ENCODE measurements at regions not wholly inside any gene's neighbourhood (a gene's known extent, or its start where the extent isn't known, plus 50 kb on each side); places are given as distances from the start of the nearest gene placed in this dataset.

- Mint-ChIP-seq H3K27ac (no peak overlapping the region), H3K27me3 (ENCODE audit: low read depth) (no peaks in the 10 kb centered on the region), H3K4me1 (peaks cover 9% of the 10 kb centered on the region), H3K4me3 (no peak overlapping the region), H3K9me3 (peaks cover 11% of the 10 kb centered on the region), H3K36me3 (peaks cover 8% of the 10 kb centered on the region; the same call in 1 of the 2 replicates)
- CTCF ChIA-PET = interaction anchor here (0.6 to 2.4 kb wide), 9 partner anchors 8 to 676 kb away, joined by 3 to 13 read pairs (median 3); no protein-coding TSS in a partner anchor
- POLR2A ChIA-PET = interaction anchor here (0.8 kb wide), 1 partner anchor 251 kb away, joined by 3 read pairs; no protein-coding TSS in a partner anchor
- TF ChIP-seq, protein P1, sequence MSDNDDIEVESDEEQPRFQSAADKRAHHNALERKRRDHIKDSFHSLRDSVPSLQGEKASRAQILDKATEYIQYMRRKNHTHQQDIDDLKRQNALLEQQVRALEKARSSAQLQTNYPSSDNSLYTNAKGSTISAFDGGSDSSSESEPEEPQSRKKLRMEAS (CRISPR knock-in tag; IDR thresholded peaks at IDR 0.05) = no peak
- TF ChIP-seq PRRX2 (CRISPR knock-in tag; IDR thresholded peaks at IDR 0.05) (no peak), MYBL2 (CRISPR knock-in tag; IDR thresholded peaks at IDR 0.05) (no peak), RORB (CRISPR knock-in tag; IDR thresholded peaks at IDR 0.05) (no peak), ZNF423 (CRISPR knock-in tag; IDR thresholded peaks at IDR 0.05) (no peak), SMAD3 (CRISPR knock-in tag; IDR thresholded peaks at IDR 0.05; ENCODE audit: borderline replicate concordance) (no peak), NFYB (CRISPR knock-in tag; conservative IDR thresholded peaks at IDR 0.05; ENCODE audit: low read depth) (no peak), JAZF1 (CRISPR knock-in tag; IDR thresholded peaks at IDR 0.05) (no peak), ZNF138 (CRISPR knock-in tag; conservative IDR thresholded peaks at IDR 0.05) (no peak)
- TF ChIP-seq, protein P2, sequence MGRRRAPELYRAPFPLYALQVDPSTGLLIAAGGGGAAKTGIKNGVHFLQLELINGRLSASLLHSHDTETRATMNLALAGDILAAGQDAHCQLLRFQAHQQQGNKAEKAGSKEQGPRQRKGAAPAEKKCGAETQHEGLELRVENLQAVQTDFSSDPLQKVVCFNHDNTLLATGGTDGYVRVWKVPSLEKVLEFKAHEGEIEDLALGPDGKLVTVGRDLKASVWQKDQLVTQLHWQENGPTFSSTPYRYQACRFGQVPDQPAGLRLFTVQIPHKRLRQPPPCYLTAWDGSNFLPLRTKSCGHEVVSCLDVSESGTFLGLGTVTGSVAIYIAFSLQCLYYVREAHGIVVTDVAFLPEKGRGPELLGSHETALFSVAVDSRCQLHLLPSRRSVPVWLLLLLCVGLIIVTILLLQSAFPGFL (CRISPR knock-in tag; IDR thresholded peaks at IDR 0.05; ENCODE audit: borderline replicate concordance) = no peak
- ATAC-seq = peak; percentile 98
- DNase-seq (ENCODE audit: low spot score) = peak; percentile 61
These were observed 289.8 kb upstream of the SPRED2 start for GRCh38 chr2:65722028-65722778.

DNA sequence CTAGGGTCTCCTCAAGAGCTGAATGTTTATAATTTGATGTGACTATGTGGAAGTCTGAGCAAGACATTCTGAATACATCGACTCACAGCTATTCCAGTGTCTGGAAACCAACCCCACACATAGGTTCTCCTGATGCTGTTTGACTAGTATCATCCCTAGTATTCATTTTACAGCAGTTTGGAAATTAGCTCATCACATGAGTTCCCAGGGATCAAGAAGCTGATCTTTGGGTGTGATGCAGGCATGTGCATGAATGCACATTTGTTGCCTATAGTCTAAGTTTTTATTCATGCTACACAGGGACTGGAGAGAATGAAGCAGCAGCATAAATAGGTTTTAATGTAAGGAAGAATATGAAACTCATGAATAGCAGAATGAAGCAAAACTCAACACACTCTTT, 284.3 kb upstream of the SPRED2 start:
- POLR2A ChIA-PET = no interaction called here
- Mint-ChIP-seq H3K4me1 (no peaks in the 10 kb centered on the region), H3K4me3 (no peak overlapping the region), H3K9me3 (no peaks in the 10 kb centered on the region), H3K27ac (no peak overlapping the region), H3K27me3 (ENCODE audit: low read depth) (no peaks in the 10 kb centered on the region), H3K36me3 (no peaks in the 10 kb centered on the region)
- TF ChIP-seq JAZF1 (CRISPR knock-in tag; IDR thresholded peaks at IDR 0.05) (no peak), TCF7 (CRISPR knock-in tag; IDR thresholded peaks at IDR 0.05; ENCODE audit: low read depth) (no peak), PRDM15 (CRISPR knock-in tag; IDR thresholded peaks at IDR 0.05) (no peak), ATF1 (CRISPR knock-in tag; IDR thresholded peaks at IDR 0.05) (no peak)
- CTCF ChIA-PET = interaction anchor here (0.7 kb wide), 1 partner anchor 75 kb away, joined by 3 read pairs; no protein-coding TSS in a partner anchor
- DNase-seq (ENCODE audit: low spot score) (no peak), ATAC-seq (no peak)

GRCh38 chr2:65715323-65715722, 282.9 kb upstream of the SPRED2 start:
- ATAC-seq (no peak), DNase-seq (ENCODE audit: low spot score) (no peak)
- Mint-ChIP-seq H3K4me3 (no peak overlapping the region), H3K27me3 (ENCODE audit: low read depth) (no peaks in the 10 kb centered on the region), H3K27ac (no peak overlapping the region), H3K4me1 (0 out of 2 replicates have a peak, but pooled peaks cover 4% of the 10 kb centered on the region), H3K9me3 (no peaks in the 10 kb centered on the region), H3K36me3 (no peaks in the 10 kb centered on the region)
- CTCF ChIA-PET = no interaction called here
- POLR2A ChIA-PET = no interaction called here
- TF ChIP-seq JUN (CRISPR knock-in tag; IDR thresholded peaks at IDR 0.05) = no peak
- no peak for TF ChIP-seq KAT7 (CRISPR knock-in tag; IDR thresholded peaks at IDR 0.05; ENCODE audit: borderline replicate concordance)
- TF ChIP-seq, protein P3, sequence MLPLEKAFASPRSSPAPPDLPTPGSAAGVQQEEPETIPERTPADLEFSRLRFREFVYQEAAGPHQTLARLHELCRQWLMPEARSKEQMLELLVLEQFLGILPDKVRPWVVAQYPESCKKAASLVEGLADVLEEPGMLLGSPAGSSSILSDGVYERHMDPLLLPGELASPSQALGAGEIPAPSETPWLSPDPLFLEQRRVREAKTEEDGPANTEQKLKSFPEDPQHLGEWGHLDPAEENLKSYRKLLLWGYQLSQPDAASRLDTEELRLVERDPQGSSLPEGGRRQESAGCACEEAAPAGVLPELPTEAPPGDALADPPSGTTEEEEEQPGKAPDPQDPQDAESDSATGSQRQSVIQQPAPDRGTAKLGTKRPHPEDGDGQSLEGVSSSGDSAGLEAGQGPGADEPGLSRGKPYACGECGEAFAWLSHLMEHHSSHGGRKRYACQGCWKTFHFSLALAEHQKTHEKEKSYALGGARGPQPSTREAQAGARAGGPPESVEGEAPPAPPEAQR (CRISPR knock-in tag; IDR thresholded peaks at IDR 0.05) = no peak
- TF ChIP-seq TEAD1 (CRISPR knock-in tag; IDR thresholded peaks at IDR 0.05) = no peak
- TF ChIP-seq, protein P4, sequence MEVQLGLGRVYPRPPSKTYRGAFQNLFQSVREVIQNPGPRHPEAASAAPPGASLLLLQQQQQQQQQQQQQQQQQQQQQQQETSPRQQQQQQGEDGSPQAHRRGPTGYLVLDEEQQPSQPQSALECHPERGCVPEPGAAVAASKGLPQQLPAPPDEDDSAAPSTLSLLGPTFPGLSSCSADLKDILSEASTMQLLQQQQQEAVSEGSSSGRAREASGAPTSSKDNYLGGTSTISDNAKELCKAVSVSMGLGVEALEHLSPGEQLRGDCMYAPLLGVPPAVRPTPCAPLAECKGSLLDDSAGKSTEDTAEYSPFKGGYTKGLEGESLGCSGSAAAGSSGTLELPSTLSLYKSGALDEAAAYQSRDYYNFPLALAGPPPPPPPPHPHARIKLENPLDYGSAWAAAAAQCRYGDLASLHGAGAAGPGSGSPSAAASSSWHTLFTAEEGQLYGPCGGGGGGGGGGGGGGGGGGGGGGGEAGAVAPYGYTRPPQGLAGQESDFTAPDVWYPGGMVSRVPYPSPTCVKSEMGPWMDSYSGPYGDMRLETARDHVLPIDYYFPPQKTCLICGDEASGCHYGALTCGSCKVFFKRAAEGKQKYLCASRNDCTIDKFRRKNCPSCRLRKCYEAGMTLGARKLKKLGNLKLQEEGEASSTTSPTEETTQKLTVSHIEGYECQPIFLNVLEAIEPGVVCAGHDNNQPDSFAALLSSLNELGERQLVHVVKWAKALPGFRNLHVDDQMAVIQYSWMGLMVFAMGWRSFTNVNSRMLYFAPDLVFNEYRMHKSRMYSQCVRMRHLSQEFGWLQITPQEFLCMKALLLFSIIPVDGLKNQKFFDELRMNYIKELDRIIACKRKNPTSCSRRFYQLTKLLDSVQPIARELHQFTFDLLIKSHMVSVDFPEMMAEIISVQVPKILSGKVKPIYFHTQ (CRISPR knock-in tag; IDR thresholded peaks at IDR 0.05) = no peak
- TF ChIP-seq SP1 (CRISPR knock-in tag; conservative IDR thresholded peaks at IDR 0.05) = no peak
- TF ChIP-seq PRDM15 (CRISPR knock-in tag; IDR thresholded peaks at IDR 0.05) = no peak

All from WTC11 (cell line).